Loucy (cell line): ENCODE measurements at regions not wholly inside any gene's neighbourhood (a gene's known extent, or its start where the extent isn't known, plus 50 kb on each side); places are given as distances from the start of the nearest gene placed in this dataset.
"Not testable (repeated sequence)": the region's sequence is repeated elsewhere in the genome, so short reads cannot be mapped to it uniquely, and the experiment has no call there.

Experiments used
- H2AFZ ChIP-seq: fragments of 200-600 bp; sonication (generic); 2 replicates; pipeline ENCODE4 v1.6.0; 2016; ENCODE audit warnings: antibody characterized with exemption, mild to moderate bottlenecking, low read length, moderate library complexity
- H3F3A ChIP-seq: fragments of 200-600 bp; 2 replicates; pipeline ENCODE4 v1.6.0; 2016; ENCODE audit warnings: antibody characterized with exemption, low read depth, mild to moderate bottlenecking
- H3K27me3 ChIP-seq: fragments of 200-600 bp; sonication (generic); 2 replicates; pipeline ENCODE4 v1.6.1; 2014; ENCODE audit warnings: low read length, mild to moderate bottlenecking; ENCODE audit not compliant: insufficient read depth, poor library complexity, severe bottlenecking
- H3K36me3 ChIP-seq: fragments of 200-600 bp; sonication (generic); 2 replicates; pipeline ENCODE4 v1.6.1; 2016; ENCODE audit warnings: low read length; ENCODE audit not compliant: insufficient read depth
- H3K4me1 ChIP-seq: fragments of 200-600 bp; sonication (generic); 2 replicates; pipeline ENCODE4 v1.5.1; 2014; ENCODE audit warnings: low read length, mild to moderate bottlenecking; ENCODE audit not compliant: insufficient read depth, poor library complexity, severe bottlenecking
- H3K4me2 ChIP-seq: fragments of 200-600 bp; sonication (generic); 2 replicates; pipeline ENCODE4 v1.6.0; 2014; ENCODE audit warnings: antibody characterized with exemption, low read length, low read depth, mild to moderate bottlenecking; ENCODE audit not compliant: poor library complexity, severe bottlenecking
- H3K4me3 ChIP-seq: fragments of 200-600 bp; sonication (generic); 2 replicates; pipeline ENCODE4 v1.5.1; 2014; ENCODE audit warnings: low read length, mild to moderate bottlenecking, mixed read lengths; ENCODE audit not compliant: poor library complexity, severe bottlenecking
- H3K79me2 ChIP-seq: fragments of 200-600 bp; sonication (generic); 2 replicates; pipeline ENCODE4 v1.6.1; 2014; ENCODE audit warnings: low read length; ENCODE audit not compliant: insufficient read depth
- H3K9ac ChIP-seq: fragments of 200-600 bp; sonication (generic); 2 replicates; pipeline ENCODE4 v1.6.0; 2014; ENCODE audit warnings: mild to moderate bottlenecking, low read depth, low read length, moderate library complexity; ENCODE audit not compliant: poor library complexity, severe bottlenecking
- H3K9me2 ChIP-seq: fragments of 200-600 bp; sonication (generic); replicated peaks from 2 replicates; pipeline ENCODE4 v1.6.1; 2016; ENCODE audit warnings: low read depth, low read length, mixed read lengths
- H3K9me3 ChIP-seq: fragments of 200-600 bp; sonication (generic); 2 replicates; pipeline ENCODE4 v1.6.1; 2014; ENCODE audit warnings: mild to moderate bottlenecking, antibody characterized with exemption, low read length, low read depth; ENCODE audit not compliant: insufficient read depth
- H4K20me1 ChIP-seq: fragments of 200-600 bp; sonication (generic); 2 replicates; pipeline ENCODE4 v1.6.0; 2014; ENCODE audit warnings: antibody characterized with exemption, low read length, mild to moderate bottlenecking; ENCODE audit not compliant: insufficient read depth, poor library complexity, severe bottlenecking
- EZH2phosphoT487 ChIP-seq: fragments of 200-600 bp; IDR thresholded peaks from 2 replicates; pipeline ENCODE4 v1.6.1; 2018; ENCODE audit warnings: antibody characterized with exemption, mild to moderate bottlenecking, moderate library complexity, borderline replicate concordance

- Histone ChIP-seq H3K4me2 (no peak overlapping the region), H3K36me3 (no peaks in the 10 kb centered on the region), H4K20me1 (no peaks in the 10 kb centered on the region), H3K4me3 (no peak overlapping the region), H3K79me2 (no peaks in the 10 kb centered on the region), H3K9me3 (no peaks in the 10 kb centered on the region), H3K9ac (no peak overlapping the region), H3K4me1 (no peaks in the 10 kb centered on the region), H3F3A (no peaks in the 10 kb centered on the region), H3K27me3 (no peaks in the 10 kb centered on the region), H2AFZ (no peak overlapping the region), H3K9me2 (no peaks in the 10 kb centered on the region)
- TF ChIP-seq EZH2phosphoT487: no peak
Observed at GRCh38 chr3:81816473-81817250, 55.2 kb upstream of the GBE1 start.

GRCh38 chr3:81812098-81812497, 50.7 kb upstream of the GBE1 start:
- not testable (repeated sequence) for H4K20me1 ChIP-seq, H3K9ac ChIP-seq, H3K27me3 ChIP-seq, H3K4me3 ChIP-seq, H3K9me3 ChIP-seq, H3F3A ChIP-seq, H2AFZ ChIP-seq, H3K36me3 ChIP-seq, H3K4me1 ChIP-seq, H3K9me2 ChIP-seq, H3K79me2 ChIP-seq, H3K4me2 ChIP-seq
